Activated naive CD8-positive, alpha-beta T cell treated with anti-CD3 and anti-CD28 coated beads for 36 hours (primary cell): ENCODE measurements at regions not wholly inside any gene's neighbourhood (a gene's known extent, or its start where the extent isn't known, plus 50 kb on each side); places are given as distances from the start of the nearest gene placed in this dataset.
"Not testable (repeated sequence)": the region's sequence is repeated elsewhere in the genome, so short reads cannot be mapped to it uniquely, and the experiment has no call there.

ENCODE experiments used
- DNase-seq: peaks from one replicate; pipeline ENCODE4 v3.0.0; 2021
- H3K27ac Mint-ChIP-seq: one replicate; pipeline ENCODE4 v1.8.0; 2022; ENCODE audit warnings: mild to moderate bottlenecking, moderate library complexity, mixed read lengths
- H3K27me3 Mint-ChIP-seq: one replicate; pipeline ENCODE4 v1.8.0; 2022; ENCODE audit warnings: mild to moderate bottlenecking, mixed read lengths
- H3K36me3 Mint-ChIP-seq: one replicate; pipeline ENCODE4 v1.8.0; 2021; ENCODE audit warnings: mild to moderate bottlenecking, mixed read lengths
- H3K4me1 Mint-ChIP-seq: one replicate; pipeline ENCODE4 v1.8.0; 2021; ENCODE audit warnings: mixed read lengths
- H3K4me3 Mint-ChIP-seq: one replicate; pipeline ENCODE4 v1.8.0; 2022; ENCODE audit warnings: mild to moderate bottlenecking, moderate library complexity, mixed read lengths
- H3K9me3 Mint-ChIP-seq: one replicate; pipeline ENCODE4 v1.8.0; 2022; ENCODE audit warnings: mixed read lengths

DNA sequence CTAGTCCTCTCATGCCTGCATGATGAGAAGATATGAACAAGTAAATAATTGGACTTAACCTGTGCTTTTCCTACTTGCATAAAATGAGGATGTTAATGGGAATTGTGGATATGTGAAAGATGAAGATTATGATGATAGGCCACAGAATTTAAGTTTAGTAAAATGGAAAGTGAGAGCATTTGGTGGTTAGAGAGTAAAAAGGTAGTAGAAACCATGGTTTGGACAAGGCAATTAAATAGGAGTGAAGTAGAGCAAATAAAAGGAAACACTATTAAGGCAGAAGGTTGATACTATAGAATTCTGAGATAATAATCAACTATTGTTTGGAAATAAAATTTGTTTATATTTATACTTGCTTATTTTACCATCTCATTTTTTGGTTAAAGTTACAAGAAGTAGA is 1162.5 kb downstream of the MRPL39 start:
- Mint-ChIP-seq H3K4me3 (no peak overlapping the region), H3K9me3 (peaks cover 1% of the 10 kb centered on the region), H3K27me3 (no peaks in the 10 kb centered on the region), H3K27ac (no peak overlapping the region), H3K36me3 (peaks cover 36% of the 10 kb centered on the region), H3K4me1 (peaks cover 8% of the 10 kb centered on the region)
- no peak for DNase-seq

- Mint-ChIP-seq H3K4me1 (peaks cover 2% of the 10 kb centered on the region), H3K4me3 (no peak overlapping the region), H3K27ac (no peak overlapping the region), H3K36me3 (peaks cover 41% of the 10 kb centered on the region), H3K9me3 (peaks cover 7% of the 10 kb centered on the region), H3K27me3 (no peaks in the 10 kb centered on the region)
- DNase-seq = no peak
Observed at GRCh38 chr21:24436236-24436635, 1171.0 kb downstream of the MRPL39 start.

DNA sequence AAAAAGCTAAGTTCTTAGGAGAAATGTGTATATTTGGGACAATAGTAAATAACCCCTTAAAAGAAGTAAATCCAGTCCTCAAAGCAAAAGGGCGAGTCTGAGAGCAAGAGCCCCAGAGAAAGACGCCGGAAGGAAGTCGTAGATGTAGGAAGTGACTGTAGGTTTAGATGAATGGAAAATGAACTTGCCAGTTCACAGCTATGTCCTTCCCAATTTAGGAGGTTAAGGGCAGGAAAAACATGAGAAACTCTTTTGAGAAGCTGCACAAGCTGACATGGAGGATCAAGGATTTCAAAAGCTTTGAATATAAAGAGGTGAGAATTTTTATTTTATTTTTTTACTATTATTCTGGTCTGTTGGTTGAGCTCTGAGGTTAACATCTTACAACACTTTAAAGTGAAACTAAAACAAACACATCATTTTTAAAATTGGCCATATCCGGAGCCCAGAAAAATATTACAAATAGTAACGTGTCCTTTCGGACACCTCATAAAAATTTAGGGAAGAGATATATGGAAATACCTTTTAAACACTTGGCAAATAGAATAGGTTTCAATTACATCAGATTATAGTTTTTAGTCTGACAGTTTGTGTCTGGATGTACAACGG is 1178.6 kb downstream of the MRPL39 start:
- Mint-ChIP-seq H3K27me3 (peaks cover 5% of the 10 kb centered on the region), H3K9me3 (peaks cover 2% of the 10 kb centered on the region), H3K36me3 (peaks cover 4% of the 10 kb centered on the region), H3K27ac (peak overlapping the region; percentile 88), H3K4me3 (peak overlapping the region; percentile 86), H3K4me1 (peaks cover 15% of the 10 kb centered on the region)
- DNase-seq = no peak

GRCh38 chr21:24424776-24425175 is 1182.5 kb downstream of the MRPL39 start:
- peaks cover 5% of the 10 kb centered on the region for H3K27me3 Mint-ChIP-seq
- peaks cover 2% of the 10 kb centered on the region for H3K9me3 Mint-ChIP-seq
- peaks cover 7% of the 10 kb centered on the region for H3K4me1 Mint-ChIP-seq
- H3K36me3 Mint-ChIP-seq = peaks cover 4% of the 10 kb centered on the region
- H3K27ac Mint-ChIP-seq = no peak overlapping the region
- no peak overlapping the region for H3K4me3 Mint-ChIP-seq
- no peak for DNase-seq

GRCh38 chr21:24423546-24423945 is 1183.7 kb downstream of the MRPL39 start:
- no peak for DNase-seq
- Mint-ChIP-seq H3K9me3 (peaks cover 9% of the 10 kb centered on the region), H3K27ac (no peak overlapping the region), H3K4me1 (peaks cover 6% of the 10 kb centered on the region), H3K4me3 (no peak overlapping the region), H3K36me3 (peaks cover 8% of the 10 kb centered on the region), H3K27me3 (peaks cover 5% of the 10 kb centered on the region)

GRCh38 chr21:24420689-24421088 is 1186.6 kb downstream of the MRPL39 start:
- H3K9me3 Mint-ChIP-seq = peaks cover 8% of the 10 kb centered on the region
- peaks cover 8% of the 10 kb centered on the region for H3K36me3 Mint-ChIP-seq
- H3K4me3 Mint-ChIP-seq = no peak overlapping the region
- peaks cover 5% of the 10 kb centered on the region for H3K27me3 Mint-ChIP-seq
- no peak for DNase-seq
- peaks cover 3% of the 10 kb centered on the region for H3K4me1 Mint-ChIP-seq
- no peak overlapping the region for H3K27ac Mint-ChIP-seq

DNA sequence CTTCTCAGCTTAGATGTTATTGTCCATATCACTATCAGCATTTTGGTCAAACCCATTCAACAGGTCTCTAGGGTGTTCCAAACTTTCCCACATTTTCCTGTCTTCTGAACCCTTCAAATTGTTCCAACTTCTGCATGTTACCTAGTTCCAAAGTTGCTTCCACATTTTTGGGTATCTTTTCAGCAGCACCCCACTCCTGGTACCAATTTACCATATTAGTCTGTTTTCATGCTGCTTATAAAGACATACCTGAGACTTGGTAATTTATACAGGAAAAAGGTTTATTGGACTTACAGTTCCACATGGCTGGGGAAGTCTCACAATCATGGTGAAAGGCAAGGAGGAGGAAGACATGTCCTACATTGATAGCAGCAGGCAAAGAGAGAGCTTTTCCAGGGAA is 1187.6 kb downstream of the MRPL39 start:
- DNase-seq, H3K4me3 Mint-ChIP-seq, H3K27ac Mint-ChIP-seq, H3K4me1 Mint-ChIP-seq, H3K9me3 Mint-ChIP-seq, H3K27me3 Mint-ChIP-seq, H3K36me3 Mint-ChIP-seq: not testable (repeated sequence)

GRCh38 chr21:24418671-24419070 is 1188.6 kb downstream of the MRPL39 start:
- Mint-ChIP-seq H3K27me3 (no peaks in the 10 kb centered on the region), H3K36me3 (peaks cover 7% of the 10 kb centered on the region)

DNA sequence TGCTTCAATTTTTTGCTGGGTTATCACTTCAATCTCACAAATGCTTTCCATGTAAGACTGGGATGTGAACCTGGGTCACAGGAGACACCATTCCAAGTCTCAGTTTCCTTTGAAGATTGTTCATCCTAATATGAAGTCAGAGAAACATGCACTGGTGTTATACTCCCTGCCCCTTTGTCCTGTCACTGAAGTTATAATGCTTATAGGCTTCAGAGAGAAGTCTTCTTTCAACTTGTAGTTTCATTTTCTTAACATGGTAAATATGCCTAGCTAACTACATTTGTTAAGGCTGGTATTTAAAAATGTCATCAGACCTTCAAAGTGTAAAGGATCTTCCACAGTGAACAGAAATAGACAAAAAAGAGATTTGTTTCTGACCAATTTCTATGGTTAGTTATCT is 1195.9 kb downstream of the MRPL39 start:
- H3K27ac Mint-ChIP-seq = no peak overlapping the region
- no peaks in the 10 kb centered on the region for H3K4me1 Mint-ChIP-seq
- no peak overlapping the region for H3K4me3 Mint-ChIP-seq
- H3K27me3 Mint-ChIP-seq = no peaks in the 10 kb centered on the region
- DNase-seq = no peak
- H3K36me3 Mint-ChIP-seq = no peaks in the 10 kb centered on the region
- H3K9me3 Mint-ChIP-seq = peaks cover under 1% of the 10 kb centered on the region

More at GRCh38 chr21:24418671-24419070, 1188.6 kb downstream of the MRPL39 start:
- no peak overlapping the region for H3K4me3 Mint-ChIP-seq
- no peaks in the 10 kb centered on the region for H3K4me1 Mint-ChIP-seq
- H3K27ac Mint-ChIP-seq = no peak overlapping the region
- DNase-seq = no peak
- H3K9me3 Mint-ChIP-seq = peaks cover 8% of the 10 kb centered on the region

GRCh38 chr21:24403221-24403620 is 1204.1 kb downstream of the MRPL39 start:
- Mint-ChIP-seq H3K4me3 (no peak overlapping the region), H3K27ac (no peak overlapping the region), H3K4me1 (no peaks in the 10 kb centered on the region), H3K9me3 (no peaks in the 10 kb centered on the region), H3K27me3 (peaks cover 9% of the 10 kb centered on the region), H3K36me3 (no peaks in the 10 kb centered on the region)
- no peak for DNase-seq

GRCh38 chr21:24395320-24395923 is 1211.9 kb downstream of the MRPL39 start:
- peaks cover 5% of the 10 kb centered on the region for H3K27me3 Mint-ChIP-seq
- H3K27ac Mint-ChIP-seq = no peak overlapping the region
- no peak for DNase-seq
- no peak overlapping the region for H3K4me3 Mint-ChIP-seq
- no peaks in the 10 kb centered on the region for H3K36me3 Mint-ChIP-seq
- no peaks in the 10 kb centered on the region for H3K4me1 Mint-ChIP-seq
- H3K9me3 Mint-ChIP-seq = no peaks in the 10 kb centered on the region

DNA sequence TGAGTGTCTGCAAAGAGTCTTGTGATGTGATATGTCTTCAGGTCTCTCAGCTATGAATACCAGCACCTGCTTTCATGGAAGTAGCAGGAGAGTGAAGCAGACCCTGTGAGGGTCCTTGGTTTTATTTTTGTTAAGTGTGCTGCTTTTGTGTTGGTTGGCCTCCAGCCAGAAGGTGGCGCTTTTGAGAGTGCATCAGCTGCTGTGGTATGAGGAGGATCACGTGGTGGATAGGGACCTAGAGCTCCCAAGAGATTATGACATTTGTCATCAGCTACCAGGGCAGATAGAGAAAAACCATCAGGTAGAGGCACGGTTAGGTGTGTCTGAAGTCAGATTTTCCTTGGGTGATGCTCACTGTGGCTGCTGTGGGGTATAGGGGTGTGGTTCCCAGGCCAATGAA is 1232.1 kb downstream of the MRPL39 start:
- H3K27me3 Mint-ChIP-seq = no peaks in the 10 kb centered on the region
- DNase-seq = peak; percentile 11
- H3K27ac Mint-ChIP-seq = no peak overlapping the region
- no peak overlapping the region for H3K4me3 Mint-ChIP-seq
- H3K4me1 Mint-ChIP-seq = no peaks in the 10 kb centered on the region
- H3K9me3 Mint-ChIP-seq = no peaks in the 10 kb centered on the region
- H3K36me3 Mint-ChIP-seq = no peaks in the 10 kb centered on the region

GRCh38 chr21:24372506-24372905 is 1234.8 kb downstream of the MRPL39 start:
- Mint-ChIP-seq H3K27ac (no peak overlapping the region), H3K4me3 (no peak overlapping the region), H3K27me3 (no peaks in the 10 kb centered on the region), H3K9me3 (no peaks in the 10 kb centered on the region), H3K4me1 (no peaks in the 10 kb centered on the region), H3K36me3 (no peaks in the 10 kb centered on the region)
- DNase-seq = no peak

GRCh38 chr21:24369746-24370145 is 1237.5 kb downstream of the MRPL39 start:
- DNase-seq = no peak
- H3K9me3 Mint-ChIP-seq = no peaks in the 10 kb centered on the region
- no peaks in the 10 kb centered on the region for H3K27me3 Mint-ChIP-seq
- no peak overlapping the region for H3K27ac Mint-ChIP-seq
- H3K4me1 Mint-ChIP-seq = no peaks in the 10 kb centered on the region
- H3K4me3 Mint-ChIP-seq = no peak overlapping the region
- no peaks in the 10 kb centered on the region for H3K36me3 Mint-ChIP-seq

- Mint-ChIP-seq H3K4me1 (no peaks in the 10 kb centered on the region), H3K27me3 (no peaks in the 10 kb centered on the region), H3K27ac (no peak overlapping the region)
Observed at GRCh38 chr21:24369278-24369677, 1238.0 kb downstream of the MRPL39 start.

DNA sequence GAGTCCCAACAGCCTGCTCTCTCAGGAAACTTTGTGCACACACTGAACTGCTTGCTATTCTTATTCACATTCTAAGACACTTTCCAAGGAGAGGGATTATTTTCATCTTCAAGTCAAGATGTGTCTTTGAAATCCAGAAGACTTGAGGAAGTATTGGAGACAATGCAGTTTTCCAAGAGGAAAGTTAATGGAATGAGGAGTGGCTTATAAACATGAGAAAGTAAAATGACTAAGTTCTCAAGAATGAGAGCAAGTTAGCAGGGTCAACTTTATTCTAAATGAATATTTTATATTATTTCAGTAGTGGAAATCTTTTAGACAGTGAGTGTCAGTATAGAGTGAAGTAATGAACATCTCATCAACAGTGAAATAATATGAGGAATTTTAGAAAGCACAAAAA is 1239.3 kb downstream of the MRPL39 start:
- H3K27me3 Mint-ChIP-seq = no peaks in the 10 kb centered on the region
- no peaks in the 10 kb centered on the region for H3K9me3 Mint-ChIP-seq
- no peak for DNase-seq
- no peaks in the 10 kb centered on the region for H3K36me3 Mint-ChIP-seq
- no peak overlapping the region for H3K27ac Mint-ChIP-seq
- H3K4me3 Mint-ChIP-seq = no peak overlapping the region
- H3K4me1 Mint-ChIP-seq = no peaks in the 10 kb centered on the region

More at GRCh38 chr21:24369278-24369677, 1238.0 kb downstream of the MRPL39 start:
- DNase-seq = no peak
- Mint-ChIP-seq H3K36me3 (no peaks in the 10 kb centered on the region), H3K9me3 (no peaks in the 10 kb centered on the region), H3K4me3 (no peak overlapping the region)
